AG09309 (cell line): ENCODE measurements at regions not wholly inside any gene's neighbourhood (a gene's known extent, or its start where the extent isn't known, plus 50 kb on each side); places are given as distances from the start of the nearest gene placed in this dataset.
"Not testable (repeated sequence)": the region's sequence is repeated elsewhere in the genome, so short reads cannot be mapped to it uniquely, and the experiment has no call there.

Experiments
- DNase-seq: peaks from one replicate; pipeline ENCODE4 v3.0.0-alpha.2; 2010; ENCODE audit warnings: low read depth
- H3K4me3 ChIP-seq: 2 replicates; pipeline ENCODE4 v1.5.1; 2011; ENCODE audit warnings: mild to moderate bottlenecking, low read depth, low read length, moderate library complexity; ENCODE audit not compliant: control insufficient read depth
- CTCF ChIP-seq: IDR thresholded peaks from 2 replicates; pipeline ENCODE4 v1.5.1; 2011; ENCODE audit warnings: mild to moderate bottlenecking, low read depth, low read length, inconsistent platforms; ENCODE audit not compliant: insufficient read depth, control insufficient read depth; ENCODE audit errors: missing control alignments

GRCh38 chr3:166275024-166275390 is 437.8 kb upstream of the BCHE start:
- no peak for TF ChIP-seq CTCF
- no peak overlapping the region for H3K4me3 ChIP-seq
- no peak for DNase-seq

GRCh38 chr3:166274351-166275023 is 437.3 kb upstream of the BCHE start:
- no peak overlapping the region for H3K4me3 ChIP-seq
- no peak for TF ChIP-seq CTCF
- no peak for DNase-seq

- H3K4me3 ChIP-seq, result no peak overlapping the region
- TF ChIP-seq CTCF, result no peak
- no peak for DNase-seq
Observed at GRCh38 chr3:166270429-166270828, 433.2 kb upstream of the BCHE start.

GRCh38 chr3:166265153-166265552 is 427.9 kb upstream of the BCHE start:
- no peak for DNase-seq
- H3K4me3 ChIP-seq, result no peak overlapping the region
- no peak for TF ChIP-seq CTCF

- H3K4me3 ChIP-seq, result no peak overlapping the region
- no peak for TF ChIP-seq CTCF
- no peak for DNase-seq
Observed at GRCh38 chr3:166263460-166263859, 426.2 kb upstream of the BCHE start.

- not testable (repeated sequence) for H3K4me3 ChIP-seq, DNase-seq
Observed at GRCh38 chr3:166258293-166258850, 421.1 kb upstream of the BCHE start.

GRCh38 chr3:166257715-166258114 is 420.5 kb upstream of the BCHE start:
- H3K4me3 ChIP-seq, result no peak overlapping the region
- DNase-seq, result no peak
- TF ChIP-seq CTCF, result no peak
